GM18508 (cell line): ENCODE measurements at regions not wholly inside any gene's neighbourhood (a gene's known extent, or its start where the extent isn't known, plus 50 kb on each side); places are given as distances from the start of the nearest gene placed in this dataset.
"Not testable (repeated sequence)": the region's sequence is repeated elsewhere in the genome, so short reads cannot be mapped to it uniquely, and the experiment has no call there.

Experiments used
- ATAC-seq: cut with Tn5 transposase; IDR thresholded peaks from one replicate; pipeline ENCODE4 v1.9.1; 2021; ENCODE audit warnings: moderate number of reproducible peaks; ENCODE audit not compliant: insufficient read depth, unreplicated experiment

GRCh38 chr18:38654946-38655345, 1089.3 kb upstream of the CELF4 start:
- no peak for ATAC-seq

- no peak for ATAC-seq
Observed at GRCh38 chr18:38651736-38652135, 1086.1 kb upstream of the CELF4 start.

- no peak for ATAC-seq
Observed at GRCh38 chr18:38648179-38648578, 1082.6 kb upstream of the CELF4 start.

DNA sequence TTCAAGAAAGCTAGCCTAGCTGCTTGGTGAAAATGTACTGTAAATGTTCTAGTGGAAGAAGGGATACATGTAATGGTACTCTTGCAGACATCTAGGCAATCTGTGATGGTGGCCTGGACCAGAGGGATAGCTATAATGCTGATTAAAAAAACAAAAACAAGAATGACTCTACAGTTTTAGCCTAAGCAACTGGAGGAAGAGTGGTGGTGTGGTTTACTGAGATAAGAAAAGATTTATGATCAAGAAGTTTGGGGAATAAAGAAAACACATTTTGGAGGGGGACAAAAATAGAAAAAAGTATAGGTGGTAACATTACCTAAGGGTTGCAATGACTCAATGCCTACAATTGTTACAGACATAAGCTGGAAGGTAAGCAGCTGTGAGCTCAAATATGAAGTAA, 1080.7 kb upstream of the CELF4 start:
- no peak for ATAC-seq

DNA sequence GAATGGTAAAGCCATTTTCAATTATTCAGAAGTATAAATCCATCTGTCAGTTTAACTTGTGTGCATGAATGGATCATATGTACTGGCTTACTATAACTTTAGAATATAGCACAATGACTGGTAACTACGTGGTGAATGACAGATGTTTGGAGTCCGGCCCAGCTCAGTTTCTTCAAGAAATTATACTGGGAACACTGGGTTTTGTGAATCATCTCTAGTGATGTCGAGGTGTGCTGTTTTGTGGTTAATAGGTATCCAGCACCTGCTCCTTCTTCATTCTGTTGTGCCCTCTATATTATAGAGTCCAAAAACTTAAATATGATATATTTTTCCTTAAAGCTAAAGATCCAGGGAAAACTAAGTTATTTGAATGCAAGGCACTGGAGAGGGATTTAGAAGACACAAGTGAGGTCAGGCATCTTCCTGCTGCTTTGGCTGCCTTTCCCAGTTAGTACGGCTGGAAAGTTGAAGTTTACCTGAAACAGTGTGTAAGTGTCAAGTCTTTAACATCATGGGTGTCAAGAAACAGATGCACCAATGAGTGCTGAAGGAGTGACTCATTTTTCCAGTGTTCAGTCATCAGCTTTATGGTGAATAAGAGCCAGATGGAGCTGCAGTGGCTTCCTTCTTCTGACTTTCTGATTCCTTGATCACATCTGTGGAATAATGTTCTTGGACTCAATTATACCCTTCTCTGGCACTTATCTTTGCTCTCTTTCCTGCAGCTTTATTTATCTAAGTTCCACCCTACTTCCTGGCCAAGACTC, 1079.5 kb upstream of the CELF4 start:
- ATAC-seq = no peak

- ATAC-seq = no peak
Observed at GRCh38 chr18:38642711-38643110, 1077.1 kb upstream of the CELF4 start.

DNA sequence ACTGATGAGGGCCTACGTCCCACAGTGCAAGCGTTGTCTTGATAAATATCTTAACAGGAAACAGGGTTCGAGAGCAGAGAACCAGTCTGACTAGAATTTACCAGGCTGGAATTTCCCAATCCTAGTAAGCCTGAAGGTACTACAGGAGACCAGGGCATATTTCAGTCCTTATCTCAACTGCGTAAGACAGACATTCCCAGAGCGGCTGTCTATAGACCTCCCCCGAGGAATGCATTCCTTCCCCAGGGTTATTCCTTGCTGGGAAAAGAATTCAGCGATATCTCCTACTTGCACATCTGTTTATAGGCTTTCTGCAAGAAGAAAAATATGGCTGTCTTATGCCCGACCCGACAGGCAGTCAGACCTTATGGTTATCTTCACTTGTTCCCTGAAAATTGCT, 1074.1 kb upstream of the CELF4 start:
- ATAC-seq = not testable (repeated sequence)

GRCh38 chr18:38635709-38636430, 1070.3 kb upstream of the CELF4 start:
- ATAC-seq = no peak

GRCh38 chr18:38634117-38634516, 1068.5 kb upstream of the CELF4 start:
- no peak for ATAC-seq

DNA sequence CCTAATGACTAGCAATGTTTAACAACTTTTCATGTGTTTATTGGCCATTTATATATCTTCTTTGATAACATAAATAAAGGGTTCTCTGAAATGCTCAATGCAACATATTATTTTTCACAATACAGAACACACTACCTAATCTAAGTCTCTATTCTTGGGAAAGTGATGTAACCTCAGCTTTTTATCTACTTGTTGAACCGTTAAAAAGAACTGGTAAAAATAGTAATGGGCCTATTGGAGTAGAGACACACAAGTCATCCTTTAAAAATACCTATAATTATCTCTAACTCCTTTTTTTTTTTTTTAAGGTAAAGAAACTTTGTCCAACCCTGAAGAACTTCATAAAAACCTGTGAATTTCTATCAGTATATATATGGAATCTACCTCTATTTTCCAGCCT, 1067.7 kb upstream of the CELF4 start:
- ATAC-seq = no peak

DNA sequence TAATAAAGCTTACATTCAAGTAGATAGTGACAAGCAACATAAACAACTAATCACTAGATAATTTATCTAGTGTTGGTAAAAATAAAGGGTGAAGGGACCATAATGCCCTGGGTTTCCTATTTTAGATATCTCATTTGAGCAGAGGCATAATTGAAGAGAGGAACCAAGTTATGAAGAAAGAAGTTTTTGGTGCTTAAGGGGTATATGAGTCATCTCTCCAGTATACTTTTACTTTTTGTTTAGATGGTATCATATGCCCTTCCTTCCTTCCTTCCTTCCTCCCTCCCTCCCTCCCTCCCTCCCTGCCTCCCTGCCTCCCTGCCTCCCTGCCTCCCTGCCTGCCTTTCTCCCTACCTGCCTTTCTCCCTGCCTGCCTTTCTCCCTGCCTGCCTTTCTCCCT, 1053.5 kb upstream of the CELF4 start:
- peak; percentile 68 for ATAC-seq

DNA sequence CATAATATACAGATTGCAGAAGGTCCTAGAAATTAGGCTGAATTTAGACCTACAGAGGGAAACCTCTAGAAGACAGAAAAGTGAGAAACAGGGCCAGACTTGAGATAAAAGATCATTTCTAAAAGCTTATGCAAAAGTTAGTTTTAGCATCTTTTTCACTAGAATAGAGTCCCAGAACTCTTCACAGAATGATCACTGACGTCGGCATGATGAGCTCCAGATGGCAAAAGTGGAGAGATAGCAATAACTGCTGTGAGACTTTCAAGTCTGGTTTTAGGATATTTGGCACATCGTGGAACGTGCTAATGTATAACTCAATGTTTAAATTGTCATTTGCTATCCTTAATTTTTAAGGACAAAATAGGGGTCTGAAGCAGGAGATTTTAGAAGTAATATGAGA, 1050.7 kb upstream of the CELF4 start:
- ATAC-seq = no peak

DNA sequence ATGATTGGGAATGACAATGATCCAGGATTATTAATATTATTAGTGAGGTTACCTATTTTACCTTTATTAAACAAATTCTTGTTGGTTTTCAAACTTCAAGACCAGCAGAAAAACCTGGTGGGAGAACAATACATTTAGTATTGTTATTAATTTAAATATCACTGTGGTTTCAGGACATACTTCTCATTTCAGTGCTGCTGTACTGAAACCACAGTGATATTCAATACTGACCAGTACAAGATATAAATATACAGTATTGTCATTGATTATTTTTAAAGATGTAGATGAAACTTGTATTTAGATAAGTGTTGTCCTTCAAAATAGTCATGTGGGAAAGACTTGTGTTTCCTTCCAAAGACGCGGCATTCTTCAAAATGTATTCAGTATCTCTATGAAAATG, 1047.3 kb upstream of the CELF4 start:
- ATAC-seq = no peak

DNA sequence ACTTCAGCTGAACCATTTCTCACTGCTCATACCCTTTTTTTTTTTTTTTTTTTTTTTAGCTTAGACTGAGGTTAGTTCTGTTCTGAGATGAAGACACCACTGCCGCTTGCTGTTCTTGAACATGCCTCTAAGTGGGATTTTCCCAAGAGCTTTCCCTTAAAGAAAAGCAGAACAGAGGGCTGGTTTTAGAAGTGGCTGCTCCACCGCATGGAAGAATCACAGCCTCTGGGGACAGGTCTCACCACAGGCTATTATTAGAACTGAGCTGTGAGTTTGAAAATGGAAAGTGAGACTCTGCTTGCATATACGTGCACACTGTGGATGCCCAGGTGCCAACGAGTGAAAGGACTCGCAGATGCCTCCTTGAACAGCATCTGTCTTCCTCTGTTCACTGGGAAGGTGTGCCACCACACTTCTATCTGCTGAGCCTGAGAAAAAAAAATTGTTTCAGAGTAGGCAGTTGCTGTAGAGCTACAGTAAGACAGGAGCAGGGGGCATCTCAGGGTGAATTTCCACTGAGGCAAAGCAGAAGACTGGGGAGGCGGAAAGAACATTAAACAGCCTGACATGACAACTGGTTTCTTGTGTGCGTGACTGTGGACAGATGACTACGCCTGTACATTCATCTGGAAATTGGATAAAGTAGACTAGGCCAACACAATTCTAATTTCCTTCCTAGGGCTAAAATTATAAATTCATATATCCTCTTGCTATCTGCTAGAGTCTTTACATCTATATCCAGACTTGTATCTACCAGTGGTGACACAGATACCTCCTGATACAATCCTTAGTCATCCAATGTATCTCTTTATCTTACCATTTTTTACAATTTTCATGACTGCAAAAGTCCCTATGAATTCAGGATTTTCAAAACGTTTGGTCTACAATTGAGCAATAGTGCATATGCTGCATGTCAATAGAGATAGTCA, 1045.7 kb upstream of the CELF4 start:
- ATAC-seq = peak; percentile 82

GRCh38 chr18:38606841-38607240, 1041.2 kb upstream of the CELF4 start:
- no peak for ATAC-seq

GRCh38 chr18:38602341-38602740, 1036.7 kb upstream of the CELF4 start:
- no peak for ATAC-seq

DNA sequence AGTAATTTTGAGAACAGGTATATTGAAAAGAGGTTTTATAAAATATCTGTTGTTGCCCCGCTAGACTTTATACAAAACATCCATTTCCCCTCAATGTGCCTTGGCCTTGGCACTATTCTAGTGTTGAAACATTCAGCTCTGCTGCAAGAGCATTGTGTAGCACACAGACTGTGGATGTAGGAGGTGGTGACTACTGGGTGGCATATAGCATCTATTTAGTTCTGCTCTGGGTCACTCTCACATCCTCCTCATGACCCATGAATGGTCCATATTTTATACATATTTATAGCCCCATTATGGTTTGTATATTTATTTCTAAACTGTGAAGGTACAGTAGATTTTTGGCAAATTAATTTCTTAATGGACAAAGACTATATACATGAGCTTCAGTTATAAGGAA, 1022.0 kb upstream of the CELF4 start:
- ATAC-seq = no peak

- no peak for ATAC-seq
Observed at GRCh38 chr18:38586327-38586726, 1020.7 kb upstream of the CELF4 start.

GRCh38 chr18:38579764-38580163, 1014.2 kb upstream of the CELF4 start:
- no peak for ATAC-seq

DNA sequence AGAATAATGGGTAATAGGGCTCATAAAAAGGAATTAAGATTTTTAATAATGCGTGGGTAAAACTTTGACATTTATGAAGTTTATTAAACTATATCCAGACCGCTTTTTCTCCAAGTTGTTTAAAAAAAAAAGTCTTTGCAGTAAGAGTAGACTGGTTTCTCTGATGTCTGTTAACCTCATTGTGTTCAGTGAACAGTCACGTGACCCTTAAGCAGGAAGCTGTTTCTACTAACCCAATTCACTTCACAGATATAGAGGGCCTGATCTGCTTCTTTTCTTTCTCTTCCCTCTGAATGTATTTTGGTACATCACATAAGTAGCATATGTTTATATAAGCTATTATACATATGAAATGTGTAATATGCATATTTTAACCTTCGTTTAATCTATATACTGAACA, 1011.3 kb upstream of the CELF4 start:
- no peak for ATAC-seq

- ATAC-seq = no peak
Observed at GRCh38 chr18:38576349-38576748, 1010.8 kb upstream of the CELF4 start.
